ENCODE measurements at regions not wholly inside any gene's neighbourhood (a gene's known extent, or its start where the extent isn't known, plus 50 kb on each side); places are given as distances from the start of the nearest gene placed in this dataset.

DNA sequence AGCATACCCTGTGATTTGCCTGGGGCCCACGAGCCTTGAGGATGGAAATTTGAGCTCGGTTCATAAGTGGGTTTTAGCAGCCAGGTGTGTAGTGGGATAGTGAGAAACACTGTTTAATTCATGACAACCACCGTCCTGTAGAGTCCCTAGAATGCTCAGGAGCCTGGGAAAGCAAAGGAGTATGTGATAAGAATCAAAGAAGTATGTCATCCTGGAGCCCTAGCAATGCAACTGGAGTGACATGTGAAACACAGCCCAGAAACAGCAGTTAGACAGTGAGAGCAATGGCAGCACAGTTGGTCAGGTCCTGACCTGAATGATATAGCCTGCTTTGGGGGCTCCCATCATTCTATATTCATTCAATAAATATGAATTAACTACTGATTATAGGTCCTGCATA lies 161.2 kb upstream of the ECI2 start:
- no peak for DNase-seq (ENCODE audit: low read depth in 3 of 3)

DNA sequence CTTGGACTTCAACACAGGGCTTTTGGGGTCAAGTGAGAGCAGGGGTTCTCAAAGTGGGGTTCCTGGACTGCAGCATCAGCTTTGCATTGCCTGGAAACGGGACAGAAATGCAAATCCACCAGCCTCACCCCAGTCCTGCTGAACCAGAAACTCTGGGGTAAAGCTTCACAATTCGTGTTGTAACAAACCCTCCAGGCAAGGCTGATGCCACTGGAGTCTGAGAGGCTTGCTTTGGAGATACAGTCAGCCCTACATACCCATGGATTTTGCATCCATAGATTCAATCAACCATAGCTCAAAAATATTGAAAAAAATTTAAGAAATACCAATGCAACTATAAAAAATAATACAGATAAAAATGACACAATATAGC lies 160.4 kb upstream of the ECI2 start:
- DNase-seq (ENCODE audit: low read depth in 3 of 3) = no peak

- DNase-seq (ENCODE audit: low read depth in 3 of 3) = no peak
Measured at GRCh38 chr6:4295058-4295782, 159.8 kb upstream of the ECI2 start.

DNA sequence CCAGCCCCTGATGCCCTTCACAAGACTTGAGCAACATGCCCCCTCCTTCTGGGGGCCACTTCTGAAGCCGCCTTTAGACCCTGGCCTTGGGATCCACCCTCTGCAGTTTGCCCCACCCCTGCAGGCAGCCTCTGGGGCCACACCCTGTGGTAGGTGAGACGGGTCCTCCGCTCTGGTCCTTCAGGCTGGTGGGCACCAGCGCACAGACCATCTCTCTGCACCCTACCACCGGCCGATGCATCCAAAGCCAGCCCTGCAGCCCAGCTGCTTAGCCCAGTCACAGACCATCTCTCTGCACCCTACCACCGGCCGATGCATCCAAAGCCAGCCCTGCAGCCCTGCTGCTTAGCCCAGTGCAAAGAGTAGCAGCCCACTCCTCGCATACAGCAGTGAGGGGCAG lies 159.3 kb upstream of the ECI2 start:
- no peak for DNase-seq (ENCODE audit: low read depth in 3 of 3)

DNA sequence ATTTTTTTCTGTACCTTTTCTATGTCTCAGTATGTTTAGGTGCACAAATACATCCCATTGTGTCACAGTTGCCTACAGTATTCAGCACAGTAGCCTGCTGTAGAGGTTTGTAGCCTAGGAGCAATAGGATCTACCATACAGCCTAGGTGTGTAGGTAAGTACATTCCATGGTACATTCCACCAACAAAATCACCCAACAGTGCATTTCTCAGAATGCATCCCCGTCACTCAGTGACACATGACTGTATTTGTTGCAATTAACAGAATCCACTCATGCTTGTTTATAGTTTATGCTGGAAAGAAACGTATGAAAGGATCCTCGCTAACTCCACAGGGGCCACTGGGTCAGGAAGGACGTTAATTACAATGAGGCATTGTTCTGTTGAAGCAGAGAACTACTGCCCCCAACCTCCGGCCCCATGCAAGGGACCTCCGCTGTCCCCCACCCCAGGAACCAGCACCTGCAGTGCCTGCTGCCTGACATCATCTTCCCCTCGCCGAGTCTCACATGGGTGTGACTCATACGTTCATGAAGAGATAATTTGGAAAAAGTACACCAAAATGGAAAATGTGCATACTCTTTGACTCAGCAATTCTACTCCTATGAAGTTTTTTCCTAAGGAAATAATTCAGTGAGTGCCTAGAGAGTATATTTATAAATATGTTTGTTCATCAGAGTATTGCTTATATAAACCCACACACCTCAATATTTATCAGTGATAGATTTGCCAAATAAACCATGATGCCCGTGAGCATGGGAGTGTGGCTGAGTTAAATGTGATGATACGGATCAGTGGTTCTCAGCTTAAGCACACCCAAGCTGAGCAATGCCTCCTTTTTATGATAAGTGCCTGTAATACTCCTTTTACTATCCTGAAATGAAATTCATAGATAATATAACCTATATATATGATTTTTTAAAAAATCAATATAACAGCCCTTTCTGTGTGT lies 156.4 kb upstream of the ECI2 start:
- DNase-seq (ENCODE audit: low read depth in 3 of 3) = no peak

DNA sequence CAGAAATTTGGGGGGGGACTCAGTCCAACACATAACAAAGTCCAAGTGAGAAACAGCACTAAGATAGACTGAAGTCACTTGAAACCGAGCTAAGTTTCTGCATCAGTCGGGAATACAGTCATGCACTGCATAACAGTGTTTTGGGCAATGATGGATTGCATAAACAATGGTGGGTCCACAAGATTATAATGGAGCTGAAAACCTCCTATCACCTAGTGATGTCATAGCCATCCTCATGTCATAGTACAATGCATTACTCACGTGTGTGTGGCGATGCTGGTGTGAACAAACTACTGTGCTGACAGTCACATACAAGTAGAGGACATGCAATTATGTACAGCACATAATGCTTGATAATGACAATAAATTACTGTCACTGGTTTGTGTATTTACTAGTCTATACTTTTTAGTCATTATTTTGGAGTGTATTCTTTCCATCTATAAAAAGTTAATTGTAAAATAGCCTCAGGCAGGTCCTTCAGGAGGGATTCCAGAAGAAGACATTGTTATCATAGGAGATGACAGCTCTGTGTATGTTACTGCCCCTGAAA lies 154.5 kb upstream of the ECI2 start:
- DNase-seq (ENCODE audit: low read depth in 3 of 3) = no peak

- no peak for DNase-seq (ENCODE audit: low read depth in 3 of 3)
Measured at GRCh38 chr6:4287811-4288244, 152.5 kb upstream of the ECI2 start.

DNA sequence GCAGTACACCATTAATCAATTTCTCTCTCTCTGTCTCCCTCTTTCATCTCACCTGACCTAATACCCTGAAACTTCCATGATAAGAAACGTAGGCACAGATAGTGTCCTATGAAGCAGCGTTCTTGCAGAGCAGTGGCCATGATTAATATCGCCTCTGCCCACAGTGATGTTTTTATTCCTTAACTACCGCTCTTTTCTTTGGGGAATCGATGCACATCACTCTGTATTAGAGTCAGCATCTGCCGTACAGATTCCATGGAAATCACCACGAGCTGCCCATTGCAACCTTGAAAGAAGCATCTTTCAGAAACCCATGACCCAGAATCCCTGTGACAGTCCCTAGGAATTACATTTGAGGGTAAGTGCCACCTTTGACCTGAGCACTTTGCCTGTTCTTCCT lies 152.0 kb upstream of the ECI2 start:
- DNase-seq (ENCODE audit: low read depth in 3 of 3) = no peak

DNA sequence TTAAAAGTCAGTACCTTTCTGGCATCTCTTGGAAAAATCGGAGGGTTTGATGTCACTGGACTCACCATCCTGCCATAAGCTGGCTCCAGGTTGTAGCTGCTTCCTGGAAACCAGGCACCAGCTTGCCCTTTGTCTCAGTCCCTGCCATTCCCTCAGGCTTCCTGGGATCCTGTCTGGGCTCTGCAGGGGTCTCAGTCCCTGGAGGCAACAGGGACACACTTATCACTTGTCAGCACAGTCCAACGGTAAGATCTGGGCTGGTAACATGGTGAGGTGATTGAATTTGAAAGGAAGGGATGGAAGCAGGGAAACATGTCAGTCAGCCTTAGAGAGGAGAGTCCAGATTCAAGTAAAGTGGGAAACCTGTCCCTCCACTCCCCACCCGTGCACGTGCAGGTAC lies 147.6 kb upstream of the ECI2 start:
- no peak for DNase-seq (ENCODE audit: low read depth in 3 of 3)

- DNase-seq (ENCODE audit: low read depth in 3 of 3) = peak in 2 of 3 donors; percentile 6 to 42
Measured at GRCh38 chr6:4281341-4282293, 146.2 kb upstream of the ECI2 start.

DNA sequence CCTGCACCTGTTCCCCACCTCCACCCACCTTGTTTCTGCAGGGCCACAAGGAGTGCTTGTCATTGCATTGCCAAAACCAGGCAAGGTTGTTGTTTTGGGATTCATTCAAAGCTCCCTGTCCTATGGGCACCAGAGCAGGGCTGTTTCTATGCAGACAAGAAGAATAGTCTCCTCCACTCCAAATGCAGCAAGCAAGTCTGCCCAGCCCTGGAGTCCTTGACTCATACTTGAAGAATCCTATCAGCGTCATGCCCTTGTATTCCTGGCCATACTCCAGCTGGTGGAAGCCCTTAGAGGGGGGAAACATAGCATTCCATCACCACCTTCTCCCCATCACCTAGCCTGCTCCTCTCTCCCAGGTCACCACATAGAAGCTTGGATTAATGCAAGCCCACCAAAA lies 145.3 kb upstream of the ECI2 start:
- no peak for DNase-seq (ENCODE audit: low read depth in 3 of 3)

DNA sequence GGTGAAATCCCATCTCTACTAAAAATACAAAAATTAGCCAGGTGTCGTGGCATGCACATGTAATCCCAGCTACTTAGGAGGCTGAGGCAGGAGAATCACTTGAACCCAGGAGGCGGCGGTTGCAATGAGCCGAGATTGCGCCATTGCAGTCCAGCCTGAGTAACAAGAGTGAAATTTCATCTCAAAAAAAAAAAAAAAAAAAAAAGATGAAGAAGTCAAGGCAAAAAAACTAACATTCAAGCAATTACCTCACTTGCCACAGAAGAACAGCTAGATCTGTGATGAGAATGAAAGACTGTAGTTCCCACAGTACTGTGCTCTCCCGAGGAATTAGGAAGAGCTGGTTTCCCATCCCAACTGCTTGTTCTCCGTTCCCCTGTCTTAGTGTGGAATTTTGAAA lies 144.7 kb upstream of the ECI2 start:
- DNase-seq (ENCODE audit: low read depth in 3 of 3) = no peak

- DNase-seq (ENCODE audit: low read depth in 3 of 3) = no peak
Measured at GRCh38 chr6:4274382-4275082, 139.2 kb upstream of the ECI2 start.

GRCh38 chr6:4272996-4273395 lies 137.6 kb upstream of the ECI2 start:
- no peak for DNase-seq (ENCODE audit: low read depth in 3 of 3)

DNA sequence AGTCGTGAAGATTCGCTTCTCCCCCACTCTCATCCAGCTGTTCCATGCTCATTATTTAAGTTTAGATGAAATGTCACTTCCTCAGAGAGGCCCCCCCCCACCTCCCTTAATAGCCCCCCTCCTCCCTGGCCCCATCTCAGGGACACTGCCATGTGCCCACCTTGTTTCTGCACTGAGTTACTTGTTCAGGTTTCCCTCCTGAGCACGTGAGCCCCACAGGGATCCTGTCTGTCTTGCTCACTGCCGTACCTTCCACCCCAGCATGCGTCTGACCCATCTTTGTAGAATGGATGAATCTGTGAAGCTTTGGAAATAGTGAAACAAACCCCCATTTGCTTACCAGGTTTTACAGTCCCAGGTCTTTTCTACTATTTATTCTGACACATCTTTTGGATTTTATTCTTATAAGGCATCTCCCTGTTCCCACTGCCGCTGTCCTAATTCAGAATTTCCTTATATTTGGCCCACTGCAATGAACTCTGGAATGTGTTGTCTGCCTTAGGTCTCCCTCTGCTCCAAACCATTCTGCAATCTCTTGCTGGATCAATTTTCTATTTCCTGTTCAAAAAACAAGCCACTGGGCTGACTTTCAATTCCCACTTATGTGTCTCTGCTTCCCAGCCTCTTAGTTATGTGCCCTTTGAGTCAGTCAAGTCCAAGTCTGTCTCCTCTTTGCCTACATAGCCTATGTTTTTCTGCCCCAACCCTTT lies 136.5 kb upstream of the ECI2 start:
- no peak for DNase-seq (ENCODE audit: low read depth in 3 of 3)

DNA sequence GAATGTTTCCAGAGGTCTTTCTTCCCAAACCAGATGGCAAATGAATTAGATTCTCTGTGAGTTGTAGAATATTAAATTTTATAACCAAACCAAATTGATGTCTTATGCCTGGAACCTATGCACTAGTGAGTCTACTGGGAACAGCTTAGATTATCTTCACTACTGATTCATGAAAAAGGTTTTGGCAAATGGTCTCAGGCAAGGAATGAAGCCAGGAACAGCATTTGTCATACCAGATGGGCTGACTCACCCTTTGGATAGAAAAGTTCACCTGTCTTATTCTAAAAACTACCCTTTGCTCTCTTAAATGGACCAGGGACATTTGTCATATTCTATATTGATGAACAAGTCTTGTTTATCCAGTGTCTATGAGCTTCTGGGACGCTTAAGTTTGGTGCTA lies 135.4 kb upstream of the ECI2 start:
- DNase-seq (ENCODE audit: low read depth in 3 of 3) = no peak

DNA sequence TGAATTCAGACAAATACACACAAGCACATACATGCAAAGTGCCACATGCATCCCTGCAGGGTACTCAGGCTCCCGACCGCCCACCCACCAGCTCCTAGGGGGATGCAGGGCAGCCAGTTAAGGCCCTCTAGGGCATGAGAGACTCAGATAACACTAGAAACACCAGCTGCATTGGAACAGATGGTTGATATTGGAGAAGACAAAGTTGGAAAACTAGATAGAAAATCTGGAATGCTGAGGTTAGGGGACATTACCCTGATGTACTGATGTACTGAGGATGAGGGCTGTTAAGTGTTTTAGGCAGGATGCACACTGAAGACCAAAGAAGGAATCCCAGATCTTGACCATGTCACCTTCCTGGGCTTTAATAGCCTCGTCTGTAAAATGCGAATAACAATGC lies 134.6 kb upstream of the ECI2 start:
- DNase-seq (ENCODE audit: low read depth in 3 of 3) = no peak

GRCh38 chr6:4268171-4268570 lies 132.8 kb upstream of the ECI2 start:
- no peak for DNase-seq (ENCODE audit: low read depth in 3 of 3)

DNA sequence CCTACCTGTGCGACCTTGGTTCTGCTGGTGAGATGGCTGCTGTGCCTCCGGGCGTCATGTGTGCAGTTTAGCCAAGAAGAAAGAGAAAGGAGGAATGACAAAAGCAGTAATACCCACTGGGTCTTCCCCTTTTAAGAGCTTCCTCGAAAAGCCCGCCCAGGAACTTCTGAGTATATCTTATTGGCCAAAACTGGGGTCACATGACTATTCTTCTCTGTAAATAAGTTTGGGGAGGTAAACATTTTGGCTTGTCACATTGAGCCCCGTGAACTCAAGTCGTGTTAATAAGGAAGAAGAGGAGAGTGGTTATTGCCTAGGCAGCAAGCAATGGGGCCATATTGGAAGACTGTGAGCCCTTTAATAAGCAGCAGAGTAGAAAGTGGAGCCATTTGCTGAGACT lies 130.4 kb upstream of the ECI2 start:
- DNase-seq (ENCODE audit: low read depth in 3 of 3) = no peak

DNA sequence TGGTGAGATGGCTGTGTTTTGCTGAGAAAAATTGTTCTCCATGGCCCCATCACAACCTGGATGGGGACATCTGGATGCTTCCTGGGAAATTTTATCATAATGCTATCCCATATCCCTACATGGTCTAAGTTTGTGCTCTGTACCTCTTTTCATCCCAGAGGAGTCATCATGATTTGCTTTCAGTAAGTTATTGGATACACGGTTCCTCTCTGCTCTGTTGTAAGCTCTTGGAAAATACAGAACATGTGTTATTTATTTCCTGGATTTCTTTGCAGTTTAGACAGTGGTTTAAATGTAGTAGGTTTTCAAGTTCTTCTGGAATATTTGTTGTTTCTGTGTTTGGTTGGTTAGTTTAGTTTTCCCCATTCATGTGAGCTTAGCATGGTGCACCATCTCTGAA lies 129.2 kb upstream of the ECI2 start:
- DNase-seq (ENCODE audit: low read depth in 3 of 3) = no peak

Measured in stimulated activated CD4-positive, alpha-beta T cell treated with anti-CD3 and anti-CD28 coated beads, TNF-alpha, amount 100 ng/mL, for 48 hours (primary cell).